ENCODE measurements at regions not wholly inside any gene's neighbourhood (a gene's known extent, or its start where the extent isn't known, plus 50 kb on each side); places are given as distances from the start of the nearest gene placed in this dataset.

DNA sequence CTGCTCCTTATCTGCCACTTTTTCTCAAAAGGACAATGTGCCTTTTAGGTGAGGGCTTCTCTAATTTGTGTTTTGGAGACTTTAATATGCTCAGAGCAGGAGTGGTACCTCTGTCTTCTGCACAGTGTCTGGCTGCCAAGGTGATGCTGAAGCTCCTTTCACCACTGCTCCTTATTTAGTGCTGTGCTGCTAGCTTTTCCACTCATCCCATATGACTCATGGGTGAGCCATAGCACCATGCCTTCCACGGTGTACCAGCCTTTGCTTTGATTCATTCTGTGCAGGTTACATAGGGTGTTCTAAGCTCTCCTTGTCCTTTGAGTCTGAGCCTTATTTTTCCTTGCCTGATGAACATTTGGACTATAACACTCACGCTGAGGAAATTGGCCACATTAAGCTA, 202.4 kb downstream of the ARL6IP6 start:
- TF ChIP-seq POLR2AphosphoS5 (IDR thresholded peaks at IDR 0.05) (no peak), POLR2A (IDR thresholded peaks at IDR 0.05) (no peak)

All from spleen (tissue), 3 donors.